ENCODE measurements at regions not wholly inside any gene's neighbourhood (a gene's known extent, or its start where the extent isn't known, plus 50 kb on each side); places are given as distances from the start of the nearest gene placed in this dataset.

DNA sequence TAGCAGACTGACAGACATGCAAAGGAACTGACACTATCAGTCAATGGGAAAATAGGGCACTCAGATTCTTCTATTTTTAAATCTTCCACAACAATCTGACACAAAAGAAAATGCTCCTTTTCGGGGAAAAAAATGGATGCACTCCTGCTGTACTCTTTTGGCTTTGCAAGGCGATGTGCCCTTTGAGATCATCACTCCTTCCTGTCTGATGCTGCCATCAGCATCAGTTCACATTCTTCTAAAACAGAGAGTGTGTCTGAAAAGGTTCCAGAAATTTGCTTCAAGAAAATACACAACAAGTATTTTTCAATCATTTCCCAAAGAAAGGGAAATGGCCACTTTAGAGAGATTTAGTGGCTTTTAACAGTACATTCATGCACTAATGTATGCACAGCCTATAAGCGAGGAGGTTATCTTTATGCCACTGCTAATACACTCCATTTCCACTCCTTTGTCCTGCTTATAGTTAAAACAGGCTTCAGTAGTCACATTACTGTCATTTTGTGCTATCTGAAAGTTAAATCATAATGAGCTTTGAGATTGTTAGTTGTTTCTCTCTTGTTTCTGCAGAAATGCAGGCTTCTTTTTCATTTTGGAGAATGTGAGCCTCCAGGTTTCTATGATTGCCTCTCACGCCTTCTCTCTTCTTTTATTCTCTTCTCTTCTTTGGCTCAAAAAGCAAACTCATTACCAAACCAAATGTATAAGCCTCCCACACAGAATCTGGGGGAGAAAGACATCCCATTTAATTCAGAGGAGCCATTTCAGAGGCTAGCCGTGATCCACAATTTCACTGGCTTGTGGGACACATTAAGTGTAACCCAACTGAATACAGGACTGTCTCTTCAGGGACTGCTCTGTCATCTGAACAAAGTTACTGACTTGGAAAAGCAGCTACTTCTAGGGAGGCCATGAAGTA lies 110.9 kb upstream of the CCDC196 start:
- TF ChIP-seq SPI1 (IDR thresholded peaks at IDR 0.05; ENCODE audit: low read depth, low read length) (no peak), PAX5 (IDR thresholded peaks at IDR 0.05; ENCODE audit: insufficient read depth, low read length, severe bottlenecking) (no peak), POU2F2 (IDR thresholded peaks at IDR 0.05; ENCODE audit: low read depth, low read length) (no peak), TAF1 (IDR thresholded peaks at IDR 0.05; ENCODE audit: low read depth, low read length) (no peak), POLR2AphosphoS5 (IDR thresholded peaks at IDR 0.05; ENCODE audit: low read depth, low read length) (no peak), POLR2A (IDR thresholded peaks at IDR 0.05; ENCODE audit: low read depth, low read length) (no peak)
- FAIRE-seq (no peak), DNase-seq (ENCODE audit: insufficient read length, low spot score) (no peak)

DNA sequence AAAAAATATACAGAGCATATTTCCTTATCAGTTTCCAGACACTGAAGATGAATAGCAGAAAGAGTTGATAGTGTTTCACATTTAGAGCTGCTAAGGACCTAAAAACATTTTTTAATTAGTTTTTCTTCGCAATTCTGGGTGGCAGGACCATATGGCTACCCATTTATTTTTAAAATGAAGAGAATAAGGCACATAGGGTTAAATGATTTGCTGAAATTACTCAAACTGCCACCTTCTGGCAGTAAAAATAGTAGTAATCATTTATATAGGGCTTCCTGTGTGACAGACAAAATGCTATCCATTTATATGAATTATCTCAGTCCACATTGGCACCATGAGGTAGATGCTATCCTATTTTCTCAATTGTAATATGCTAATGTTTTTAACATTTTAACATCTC lies 108.6 kb upstream of the CCDC196 start:
- FAIRE-seq (no peak), DNase-seq (ENCODE audit: insufficient read length, low spot score) (no peak)
- no peak for TF ChIP-seq POLR2A (IDR thresholded peaks at IDR 0.05; ENCODE audit: low read depth, low read length)
- no peak for TF ChIP-seq TAF1 (IDR thresholded peaks at IDR 0.05; ENCODE audit: low read depth, low read length)
- no peak for TF ChIP-seq SPI1 (IDR thresholded peaks at IDR 0.05; ENCODE audit: low read depth, low read length)
- TF ChIP-seq PAX5 (IDR thresholded peaks at IDR 0.05; ENCODE audit: insufficient read depth, low read length, severe bottlenecking) = no peak
- no peak for TF ChIP-seq POU2F2 (IDR thresholded peaks at IDR 0.05; ENCODE audit: low read depth, low read length)
- no peak for TF ChIP-seq POLR2AphosphoS5 (IDR thresholded peaks at IDR 0.05; ENCODE audit: low read depth, low read length)

DNA sequence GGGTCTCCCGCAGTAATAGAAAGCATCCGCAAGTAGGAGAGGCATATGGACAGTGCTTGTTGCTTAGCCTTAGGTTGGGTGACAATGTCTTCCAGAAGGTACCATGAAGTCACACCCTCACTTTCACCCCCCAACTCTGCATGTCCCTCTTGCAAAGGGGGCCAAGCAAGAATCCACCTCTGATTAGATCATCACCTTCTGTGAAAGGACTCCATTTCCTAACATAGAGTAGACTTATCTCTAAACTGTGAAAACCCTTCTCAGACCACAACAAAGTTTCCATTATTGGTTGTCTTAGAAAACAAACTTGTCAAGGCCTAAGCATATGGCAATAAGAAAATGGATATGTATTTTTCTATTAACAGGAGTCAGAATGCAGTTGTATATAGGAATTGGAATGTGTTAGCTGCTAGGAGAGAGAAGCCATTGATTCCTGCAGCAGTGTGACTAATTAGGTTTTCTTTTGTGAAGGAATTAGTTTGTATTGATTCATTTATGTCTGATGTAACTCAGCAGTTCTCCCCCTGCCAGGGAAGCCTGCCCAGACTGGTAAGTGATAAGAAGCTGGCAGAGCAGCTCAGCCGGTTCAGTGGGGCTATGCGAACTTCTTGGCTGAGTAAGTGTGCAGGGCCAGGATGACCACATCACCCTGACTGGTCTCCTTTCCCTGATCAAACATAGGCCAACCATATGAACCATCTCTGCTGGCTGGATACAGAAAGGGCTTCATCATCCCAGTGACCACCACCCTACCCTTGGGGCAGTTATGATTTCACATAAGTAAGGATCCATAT lies 107.3 kb upstream of the CCDC196 start:
- TF ChIP-seq PAX5 (IDR thresholded peaks at IDR 0.05; ENCODE audit: insufficient read depth, low read length, severe bottlenecking) (no peak), POLR2A (IDR thresholded peaks at IDR 0.05; ENCODE audit: low read depth, low read length) (no peak), TAF1 (IDR thresholded peaks at IDR 0.05; ENCODE audit: low read depth, low read length) (no peak), SPI1 (IDR thresholded peaks at IDR 0.05; ENCODE audit: low read depth, low read length) (no peak), POLR2AphosphoS5 (IDR thresholded peaks at IDR 0.05; ENCODE audit: low read depth, low read length) (no peak), POU2F2 (IDR thresholded peaks at IDR 0.05; ENCODE audit: low read depth, low read length) (no peak)
- DNase-seq (ENCODE audit: insufficient read length, low spot score) (no peak), FAIRE-seq (no peak)

DNA sequence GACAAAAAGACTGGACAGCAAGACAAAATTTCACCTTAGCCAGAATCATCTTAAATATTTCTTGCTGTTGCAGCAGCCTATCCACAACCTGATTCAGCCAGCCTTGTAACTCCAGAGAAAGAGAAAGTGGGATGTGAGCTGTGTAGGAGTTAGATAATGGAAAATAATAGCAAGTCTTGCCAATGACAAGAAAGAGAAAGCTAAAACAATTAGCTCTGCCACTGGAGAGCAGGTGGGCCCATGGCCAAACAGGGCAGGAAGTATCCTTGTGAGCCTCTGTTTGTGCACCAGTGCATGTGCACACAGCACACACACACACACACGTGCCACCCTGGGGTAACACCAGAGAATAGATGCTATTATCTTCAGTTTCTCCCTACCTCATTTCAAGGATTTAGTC lies 106.0 kb upstream of the CCDC196 start:
- FAIRE-seq = peak; percentile 48

DNA sequence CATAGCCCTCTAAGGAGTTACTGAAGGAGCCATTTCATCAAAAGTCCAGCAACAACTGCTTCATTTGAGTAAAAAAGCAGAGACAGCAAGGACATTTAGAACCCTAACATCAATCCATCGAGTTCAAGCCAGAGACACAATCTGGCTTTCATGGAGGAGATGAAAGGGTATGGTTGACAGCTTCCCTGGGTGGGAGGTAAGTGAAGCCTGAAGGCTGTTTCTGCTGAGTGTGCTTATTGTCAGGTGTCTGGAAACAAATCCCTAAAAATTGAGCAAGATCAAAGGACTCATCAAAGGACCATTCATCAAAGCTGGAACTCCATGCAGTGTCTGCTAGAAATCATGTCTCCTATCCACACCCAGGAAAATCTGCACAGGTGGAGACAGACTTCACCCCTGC lies 104.4 kb upstream of the CCDC196 start:
- FAIRE-seq = no peak
- no peak for TF ChIP-seq POLR2AphosphoS5 (IDR thresholded peaks at IDR 0.05; ENCODE audit: low read depth, low read length)
- TF ChIP-seq POU2F2 (IDR thresholded peaks at IDR 0.05; ENCODE audit: low read depth, low read length) = no peak
- no peak for TF ChIP-seq TAF1 (IDR thresholded peaks at IDR 0.05; ENCODE audit: low read depth, low read length)
- no peak for TF ChIP-seq PAX5 (IDR thresholded peaks at IDR 0.05; ENCODE audit: insufficient read depth, low read length, severe bottlenecking)
- no peak for DNase-seq (ENCODE audit: insufficient read length, low spot score)

More for the DNA sequence above, 106.0 kb upstream of the CCDC196 start:
- DNase-seq (ENCODE audit: insufficient read length, low spot score) = no peak
- TF ChIP-seq POLR2A (IDR thresholded peaks at IDR 0.05; ENCODE audit: low read depth, low read length) (no peak), SPI1 (IDR thresholded peaks at IDR 0.05; ENCODE audit: low read depth, low read length) (no peak), POU2F2 (IDR thresholded peaks at IDR 0.05; ENCODE audit: low read depth, low read length) (no peak), POLR2AphosphoS5 (IDR thresholded peaks at IDR 0.05; ENCODE audit: low read depth, low read length) (no peak), PAX5 (IDR thresholded peaks at IDR 0.05; ENCODE audit: insufficient read depth, low read length, severe bottlenecking) (no peak), TAF1 (IDR thresholded peaks at IDR 0.05; ENCODE audit: low read depth, low read length) (no peak)

DNA sequence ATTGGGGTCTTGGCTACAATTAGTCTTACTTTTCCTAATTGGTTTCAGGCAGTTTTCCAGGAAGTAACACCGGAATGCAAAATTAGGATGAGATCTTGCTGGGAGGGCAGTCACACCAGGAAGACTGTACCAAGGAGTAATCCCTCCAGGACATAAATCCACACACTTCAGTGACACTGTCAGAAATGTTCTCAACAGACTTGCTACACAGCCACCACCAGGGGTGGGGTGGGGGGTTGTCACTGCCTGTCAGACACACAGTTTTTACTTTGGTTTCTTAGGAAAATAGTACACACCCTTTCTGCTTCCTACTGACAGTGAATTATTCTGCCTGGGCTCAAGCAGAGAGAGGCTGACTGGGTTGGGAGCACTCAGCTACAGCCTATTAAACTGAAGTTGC lies 102.9 kb upstream of the CCDC196 start:
- TF ChIP-seq TAF1 (IDR thresholded peaks at IDR 0.05; ENCODE audit: low read depth, low read length) (no peak), POU2F2 (IDR thresholded peaks at IDR 0.05; ENCODE audit: low read depth, low read length) (no peak), SPI1 (IDR thresholded peaks at IDR 0.05; ENCODE audit: low read depth, low read length) (no peak)
- peak; percentile 43 for FAIRE-seq
- DNase-seq (ENCODE audit: insufficient read length, low spot score) = no peak

DNA sequence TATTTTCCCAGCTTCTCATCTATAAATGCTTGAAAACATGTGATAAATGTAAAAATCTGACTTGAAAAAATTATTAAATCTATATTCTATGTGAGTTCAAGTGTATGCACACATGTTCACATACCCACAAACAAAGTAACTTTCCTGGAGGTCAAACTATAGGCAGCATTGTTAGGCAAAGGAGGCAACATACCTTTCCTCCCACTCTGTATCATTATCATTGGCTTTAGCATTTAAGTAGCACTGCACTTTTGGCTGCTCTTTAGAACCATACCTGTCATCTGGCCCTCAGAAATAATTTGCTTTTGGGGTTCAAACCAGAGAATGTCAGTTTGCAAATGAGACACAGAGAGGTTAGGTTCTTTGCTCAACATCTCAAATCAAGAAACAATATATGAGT lies 102.4 kb upstream of the CCDC196 start:
- no peak for FAIRE-seq
- no peak for TF ChIP-seq POLR2A (IDR thresholded peaks at IDR 0.05; ENCODE audit: low read depth, low read length)
- no peak for TF ChIP-seq PAX5 (IDR thresholded peaks at IDR 0.05; ENCODE audit: insufficient read depth, low read length, severe bottlenecking)
- TF ChIP-seq SPI1 (IDR thresholded peaks at IDR 0.05; ENCODE audit: low read depth, low read length) = no peak
- TF ChIP-seq POU2F2 (IDR thresholded peaks at IDR 0.05; ENCODE audit: low read depth, low read length) = no peak
- no peak for TF ChIP-seq POLR2AphosphoS5 (IDR thresholded peaks at IDR 0.05; ENCODE audit: low read depth, low read length)
- no peak for TF ChIP-seq TAF1 (IDR thresholded peaks at IDR 0.05; ENCODE audit: low read depth, low read length)
- DNase-seq (ENCODE audit: insufficient read length, low spot score) = no peak

DNA sequence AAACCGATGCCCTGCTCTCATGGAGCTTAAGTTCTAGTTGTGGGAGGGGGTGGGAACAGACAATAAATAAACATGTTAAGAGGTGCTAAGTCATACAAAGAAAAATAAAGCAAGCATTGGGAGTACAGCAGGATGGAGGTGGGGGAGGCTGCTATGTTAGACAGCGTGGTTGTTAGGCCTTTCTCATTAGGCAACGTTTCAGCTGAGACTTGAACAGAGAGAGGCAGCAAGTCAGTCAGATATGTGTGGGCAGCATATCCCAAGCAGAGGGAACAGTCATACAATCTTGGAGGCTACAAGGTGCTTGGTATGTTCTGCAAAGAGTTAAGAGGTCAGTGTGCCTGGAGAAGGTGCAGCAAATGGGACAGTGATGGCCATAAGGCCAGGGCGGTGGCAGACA lies 97.7 kb upstream of the CCDC196 start:
- DNase-seq (ENCODE audit: insufficient read length, low spot score) (no peak), FAIRE-seq (no peak)
- TF ChIP-seq SPI1 (IDR thresholded peaks at IDR 0.05; ENCODE audit: low read depth, low read length) = no peak

DNA sequence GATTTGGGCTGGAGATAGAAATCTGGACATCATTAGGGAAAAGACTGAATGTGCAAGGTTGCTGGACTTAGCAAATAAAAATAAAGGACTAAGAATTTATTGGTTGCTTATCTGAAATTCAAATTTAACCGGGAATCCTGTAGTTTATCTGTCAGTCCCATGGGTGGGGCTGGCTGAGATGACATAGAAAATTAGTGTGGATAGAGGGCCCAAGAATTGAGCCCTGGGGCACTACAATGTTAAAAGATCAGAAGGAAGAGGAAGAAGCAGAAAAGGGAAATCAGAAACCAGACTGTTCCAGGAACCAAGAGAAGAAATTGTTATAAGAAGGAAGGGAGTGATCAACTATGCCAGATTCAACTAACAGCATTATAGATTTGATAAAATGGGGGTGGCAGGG lies 96.7 kb upstream of the CCDC196 start:
- FAIRE-seq (no peak), DNase-seq (ENCODE audit: insufficient read length, low spot score) (no peak)
- TF ChIP-seq POU2F2 (IDR thresholded peaks at IDR 0.05; ENCODE audit: low read depth, low read length) = no peak
- no peak for TF ChIP-seq POLR2AphosphoS5 (IDR thresholded peaks at IDR 0.05; ENCODE audit: low read depth, low read length)
- no peak for TF ChIP-seq PAX5 (IDR thresholded peaks at IDR 0.05; ENCODE audit: insufficient read depth, low read length, severe bottlenecking)
- TF ChIP-seq POLR2A (IDR thresholded peaks at IDR 0.05; ENCODE audit: low read depth, low read length) = no peak
- TF ChIP-seq SPI1 (IDR thresholded peaks at IDR 0.05; ENCODE audit: low read depth, low read length) = no peak
- no peak for TF ChIP-seq TAF1 (IDR thresholded peaks at IDR 0.05; ENCODE audit: low read depth, low read length)

Measured in GM12891 (cell line).